Stimulated activated CD8-positive, alpha-beta memory T cell treated with anti-CD3 and anti-CD28 coated beads, Interleukin-7, amount 100 ng/mL, for 48 hours (primary cell): ENCODE measurements at regions not wholly inside any gene's neighbourhood (a gene's known extent, or its start where the extent isn't known, plus 50 kb on each side); places are given as distances from the start of the nearest gene placed in this dataset.
"Not testable (repeated sequence)": the region's sequence is repeated elsewhere in the genome, so short reads cannot be mapped to it uniquely, and the experiment has no call there.

Source experiments
- DNase-seq, 2 donors: peaks; one replicate each; pipeline ENCODE4 v3.0.0-alpha.2; 2020; ENCODE audit warnings: low read depth in 1 of 2; ENCODE audit errors: extremely low read depth in 1 of 2

- no peak for DNase-seq
These were observed 617.6 kb downstream of the ADCYAP1 start for GRCh38 chr18:1522249-1522615.

- DNase-seq, result no peak
These were observed 622.3 kb downstream of the ADCYAP1 start for GRCh38 chr18:1526991-1527390.

- DNase-seq, result no peak
These were observed 623.1 kb downstream of the ADCYAP1 start for GRCh38 chr18:1527805-1528204.

GRCh38 chr18:1528447-1528846 lies 623.8 kb downstream of the ADCYAP1 start:
- no peak for DNase-seq

GRCh38 chr18:1528964-1529509 lies 624.4 kb downstream of the ADCYAP1 start:
- DNase-seq, result no peak

- DNase-seq, result no peak
These were observed 626.0 kb downstream of the ADCYAP1 start for GRCh38 chr18:1530650-1531049.

GRCh38 chr18:1539276-1539675 lies 634.6 kb downstream of the ADCYAP1 start:
- no peak for DNase-seq

GRCh38 chr18:1541478-1541877 lies 636.8 kb downstream of the ADCYAP1 start:
- DNase-seq, result no peak

- no peak for DNase-seq
These were observed 637.6 kb downstream of the ADCYAP1 start for GRCh38 chr18:1542230-1542774.

GRCh38 chr18:1544016-1544415 lies 639.3 kb downstream of the ADCYAP1 start:
- DNase-seq, result no peak

- DNase-seq, result not testable (repeated sequence)
These were observed 653.0 kb downstream of the ADCYAP1 start for GRCh38 chr18:1557711-1558110.

- DNase-seq, result no peak
These were observed 654.9 kb downstream of the ADCYAP1 start for GRCh38 chr18:1559563-1559962.

GRCh38 chr18:1564793-1565192 lies 660.1 kb downstream of the ADCYAP1 start:
- DNase-seq, result no peak

GRCh38 chr18:1571206-1571605 lies 666.5 kb downstream of the ADCYAP1 start:
- DNase-seq, result no peak

GRCh38 chr18:1573732-1574131 lies 669.1 kb downstream of the ADCYAP1 start:
- DNase-seq, result no peak

- no peak for DNase-seq
These were observed 670.4 kb downstream of the ADCYAP1 start for GRCh38 chr18:1575084-1575483.

GRCh38 chr18:1578505-1578904 lies 673.8 kb downstream of the ADCYAP1 start:
- DNase-seq, result no peak

- no peak for DNase-seq
These were observed 676.9 kb downstream of the ADCYAP1 start for GRCh38 chr18:1581581-1581980.

GRCh38 chr18:1585881-1586488 lies 681.3 kb downstream of the ADCYAP1 start:
- no peak for DNase-seq

GRCh38 chr18:1593091-1593490 lies 688.4 kb downstream of the ADCYAP1 start:
- no peak for DNase-seq

- DNase-seq, result no peak
These were observed 690.5 kb downstream of the ADCYAP1 start for GRCh38 chr18:1595195-1595594.

GRCh38 chr18:1599196-1599595 lies 694.5 kb downstream of the ADCYAP1 start:
- no peak for DNase-seq

- DNase-seq, result no peak
These were observed 700.1 kb downstream of the ADCYAP1 start for GRCh38 chr18:1604751-1605150.
